NCI-H1694 treated with DMSO at 0.1 percent for 48 hours (cell line): ENCODE measurements at regions not wholly inside any gene's neighbourhood (a gene's known extent, or its start where the extent isn't known, plus 50 kb on each side); places are given as distances from the start of the nearest gene placed in this dataset.

Source experiments
- DNase-seq: peaks from one replicate; lab custom pipeline; 2025; lab: John Stamatoyannopoulos, UW

DNA sequence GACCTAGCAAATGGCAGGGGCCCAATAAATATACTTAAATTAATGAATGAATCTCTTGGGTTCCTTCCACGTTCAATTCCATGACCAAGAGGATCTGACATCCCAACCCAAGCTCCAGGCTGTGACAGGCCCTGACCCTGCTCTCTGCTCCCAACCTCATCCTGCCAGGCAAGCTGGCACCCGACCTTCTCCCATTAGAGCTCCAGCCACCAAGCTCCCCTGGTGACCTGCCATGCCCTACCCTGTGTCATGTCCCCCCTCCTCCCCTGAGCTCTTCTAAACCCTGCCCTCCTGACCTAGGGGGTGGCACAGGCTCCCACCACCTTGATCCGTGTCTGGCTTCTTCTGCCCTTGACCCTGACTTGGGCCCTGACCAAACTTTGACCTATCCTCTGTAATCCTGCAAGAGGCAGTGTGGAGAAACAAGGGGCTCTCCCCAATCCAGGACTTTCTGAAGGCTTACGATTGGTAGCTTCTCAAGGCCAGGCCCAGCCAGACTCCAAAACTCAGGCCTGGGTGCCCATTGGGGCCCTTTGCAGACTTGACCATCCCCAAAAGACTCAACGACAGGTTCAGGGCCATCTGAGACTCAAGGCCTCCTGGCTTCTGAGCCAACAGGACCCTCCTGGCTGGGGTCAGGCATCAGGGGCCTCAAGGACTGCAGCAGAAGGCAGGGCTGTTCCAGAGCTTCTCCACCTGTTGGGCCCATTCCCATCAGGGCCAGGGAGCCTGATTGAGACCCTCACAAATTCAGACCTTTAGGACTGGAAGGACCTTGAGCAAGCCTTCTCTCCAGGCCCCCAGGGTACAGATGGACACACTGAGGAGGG is 249.0 kb downstream of the PTPRU start:
- DNase-seq: no peak

DNA sequence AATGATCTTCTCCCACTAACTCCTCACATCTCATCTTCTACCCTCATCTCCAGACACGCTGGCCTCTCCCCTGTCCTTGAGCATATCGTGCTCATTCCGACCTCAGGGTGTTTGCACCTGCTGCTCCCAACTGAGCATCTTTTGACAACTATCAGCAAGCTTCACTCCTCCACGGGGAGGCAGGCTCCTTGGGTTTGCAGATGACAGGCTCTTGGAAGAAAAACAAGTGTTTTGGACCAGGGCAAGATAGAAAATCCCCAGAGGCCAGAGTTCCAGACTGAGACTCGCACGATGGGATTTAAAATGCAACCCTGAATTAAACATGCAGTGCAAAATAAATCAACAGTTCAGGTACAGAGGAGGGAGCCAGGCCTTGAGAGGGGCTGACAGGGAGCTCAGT is 246.7 kb downstream of the PTPRU start:
- DNase-seq: no peak

DNA sequence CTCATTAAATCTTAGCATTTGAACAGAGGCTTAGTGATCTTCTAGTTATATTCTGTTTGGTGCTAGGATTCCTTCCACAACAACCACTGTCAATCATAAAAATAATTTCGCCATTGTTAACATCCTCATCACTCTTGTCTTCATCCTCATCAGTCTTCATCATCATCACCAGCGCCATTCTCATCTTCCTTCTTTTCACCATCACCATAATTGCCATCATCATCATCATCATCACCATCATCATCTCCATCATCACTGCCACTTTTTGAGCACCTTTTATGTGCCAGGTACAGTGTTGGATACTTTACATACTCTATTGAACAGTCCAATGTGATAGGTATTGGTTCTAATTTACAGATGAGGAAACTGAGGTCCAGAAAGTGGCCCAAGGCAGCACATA is 245.7 kb downstream of the PTPRU start:
- no peak for DNase-seq

- no peak for DNase-seq
Measured at GRCh38 chr1:29481031-29481430, 244.7 kb downstream of the PTPRU start.

GRCh38 chr1:29478879-29479278 is 242.6 kb downstream of the PTPRU start:
- no peak for DNase-seq

- DNase-seq: no peak
Measured at GRCh38 chr1:29478151-29478791, 241.9 kb downstream of the PTPRU start.

DNA sequence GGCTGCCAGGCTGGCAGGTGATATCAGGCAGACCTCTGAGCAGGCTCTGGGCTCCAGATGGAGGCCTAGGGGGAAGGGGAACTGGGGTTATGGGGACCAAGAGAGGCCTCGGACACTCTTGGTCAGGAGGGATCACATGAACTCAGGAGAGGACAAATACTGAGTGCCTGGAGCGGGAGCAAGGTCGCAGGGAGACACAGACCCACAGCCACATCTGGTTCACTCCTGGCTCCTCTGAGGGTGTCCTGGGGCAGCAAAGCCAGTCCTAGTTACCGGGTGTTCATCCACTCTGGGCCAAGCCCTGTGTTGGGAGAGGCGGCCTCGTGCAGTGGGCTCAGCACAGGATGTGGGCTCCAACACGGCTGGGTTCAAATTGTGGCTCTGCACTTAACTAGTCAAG is 239.0 kb downstream of the PTPRU start:
- DNase-seq: no peak

DNA sequence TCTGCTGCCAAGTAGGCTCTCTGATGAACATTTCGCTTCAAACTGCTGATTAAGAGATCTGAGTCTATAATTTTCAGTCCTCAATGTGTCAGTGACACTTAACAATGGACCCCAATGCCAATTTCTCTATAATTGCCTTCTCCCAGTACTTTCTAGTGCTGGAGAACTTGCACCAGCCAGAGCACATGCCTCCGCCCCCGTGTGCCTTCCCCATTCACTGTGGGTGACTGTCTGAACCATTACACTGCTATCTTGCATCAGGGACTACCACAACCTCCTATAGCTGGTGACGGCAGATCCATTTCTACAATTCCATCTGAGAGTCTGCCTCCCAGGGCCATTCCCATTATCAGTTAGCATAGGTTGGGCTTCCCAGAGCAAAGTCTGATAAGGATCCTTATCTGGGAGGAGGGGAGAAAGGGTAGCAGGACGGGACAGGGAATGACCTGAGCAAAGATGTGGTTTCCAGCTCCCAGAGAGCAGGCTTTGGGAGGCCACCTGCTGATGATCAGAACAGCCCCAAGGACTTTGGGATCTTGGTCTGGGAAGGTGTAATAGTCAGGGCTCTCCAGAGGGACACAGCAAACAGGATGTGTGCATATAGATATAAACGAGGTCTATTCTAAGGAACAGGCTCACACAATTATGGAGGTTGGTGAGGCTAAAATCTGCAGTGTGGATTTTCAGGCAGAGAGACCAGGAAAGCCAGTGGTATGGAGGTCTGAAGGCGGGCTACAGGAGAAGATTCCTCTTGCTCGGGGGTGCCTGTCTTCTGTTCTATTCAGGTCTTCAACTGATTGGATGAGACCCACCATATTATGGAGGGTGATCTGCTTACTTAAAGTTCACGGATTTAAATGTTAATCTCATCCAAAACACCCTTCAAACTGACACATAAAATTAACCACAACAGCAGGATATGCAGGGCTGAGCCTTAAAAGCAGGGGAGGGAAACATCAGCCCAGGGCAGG is 238.2 kb downstream of the PTPRU start:
- DNase-seq: no peak

DNA sequence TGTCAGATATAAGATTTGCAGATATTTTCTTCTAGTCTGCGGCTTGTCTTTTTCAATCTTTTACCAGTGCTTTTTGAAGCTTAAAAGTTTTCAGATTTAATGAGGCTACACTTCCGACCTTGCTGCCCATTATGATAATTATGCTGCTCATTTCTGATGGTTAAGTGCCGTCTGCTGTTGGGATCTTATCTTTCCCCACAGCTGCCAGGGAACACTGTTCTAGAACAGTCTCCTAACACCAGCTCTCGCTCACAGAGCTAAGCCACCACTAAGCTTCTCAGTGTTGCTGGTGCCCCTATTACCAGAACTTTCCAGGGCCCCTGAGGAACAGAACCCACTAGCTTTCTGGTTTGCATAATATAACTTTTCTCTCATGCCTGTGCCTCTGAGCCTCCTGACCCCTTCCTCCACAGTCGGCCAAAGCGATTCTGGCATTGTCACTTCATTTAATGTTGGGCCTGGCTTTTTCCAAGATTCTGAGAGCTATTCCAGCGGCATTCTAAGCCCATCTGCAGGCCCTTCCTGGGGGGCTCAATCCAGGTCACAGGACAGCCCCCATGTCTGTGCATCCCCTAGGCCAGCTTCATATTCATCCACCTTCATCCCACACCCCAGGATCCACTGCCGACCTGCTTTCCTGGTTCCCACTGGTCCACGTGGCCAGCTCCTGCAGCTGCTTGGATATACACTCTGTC is 237.0 kb downstream of the PTPRU start:
- DNase-seq: no peak

DNA sequence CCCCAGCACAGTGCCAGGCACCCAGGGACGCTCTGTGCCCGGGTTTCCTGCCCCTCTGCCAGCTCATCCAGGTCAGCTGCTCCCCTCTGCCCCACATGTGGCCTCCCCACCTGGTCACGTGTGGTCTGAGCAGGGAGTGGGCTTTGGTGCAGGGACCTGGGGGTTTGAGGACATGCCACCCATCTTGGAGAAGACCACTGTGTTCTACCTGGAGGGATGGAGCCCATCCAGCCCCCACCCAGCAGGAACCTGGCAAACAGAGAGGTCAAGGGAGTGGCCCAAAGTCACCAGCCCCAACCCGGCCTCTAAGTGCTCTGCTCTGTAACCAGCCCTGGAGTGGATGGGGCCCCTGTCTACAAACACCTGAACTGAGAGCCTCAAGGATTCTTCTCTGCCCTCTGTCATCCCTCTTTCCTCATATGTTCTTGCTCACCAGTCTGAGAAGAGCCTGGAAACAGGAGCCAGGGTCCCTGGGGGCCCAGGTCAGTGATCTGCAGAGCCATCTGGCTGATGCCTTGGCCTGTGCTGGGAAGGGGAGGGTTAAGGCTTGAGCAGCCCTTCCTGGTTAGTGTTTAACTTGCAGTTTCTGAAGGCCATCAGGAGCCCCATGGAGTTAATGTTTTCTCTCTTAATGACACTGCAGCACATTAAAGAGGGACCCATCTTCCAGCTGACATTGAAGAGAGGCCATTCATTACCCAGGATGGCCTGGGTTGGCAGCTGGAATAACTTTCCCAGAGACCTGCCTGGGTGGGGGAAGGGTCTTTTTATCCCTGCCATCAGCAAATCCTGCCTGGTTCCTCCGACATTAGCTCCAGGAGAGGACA is 235.4 kb downstream of the PTPRU start:
- DNase-seq: no peak

GRCh38 chr1:29470788-29471119 is 234.4 kb downstream of the PTPRU start:
- no peak for DNase-seq

DNA sequence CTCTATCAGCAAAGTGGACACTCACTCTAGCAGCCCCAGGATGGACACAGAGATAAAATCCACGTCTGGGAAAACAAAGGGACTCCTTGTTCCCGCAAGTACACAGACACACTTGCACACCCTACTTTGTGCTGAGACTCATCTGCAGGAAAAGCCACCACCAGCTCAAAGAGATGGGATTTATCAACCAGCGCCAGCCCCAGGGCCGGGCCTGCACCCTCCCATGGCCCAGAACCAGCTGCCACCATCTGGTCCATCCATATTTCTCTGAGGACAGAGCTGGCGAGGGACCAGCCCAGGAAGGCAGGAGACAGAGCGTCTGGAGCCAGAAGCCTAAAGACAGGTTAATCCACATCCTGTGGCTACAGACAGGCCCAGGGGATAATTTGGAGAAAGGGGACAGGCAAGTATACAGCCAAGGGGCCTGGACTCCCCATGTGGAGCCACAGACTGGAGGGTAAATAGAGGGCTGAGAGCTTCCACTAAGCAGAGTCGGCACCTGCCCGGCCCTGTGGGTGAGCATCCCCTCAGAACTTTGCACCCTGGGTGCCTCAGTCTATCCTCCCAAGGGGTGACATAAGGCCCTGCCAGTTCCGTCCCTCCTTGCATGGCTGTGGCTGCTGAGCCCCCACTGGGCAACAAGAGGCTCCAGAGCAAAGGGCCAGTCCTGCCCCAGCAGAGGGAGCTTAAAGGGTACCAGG is 233.9 kb downstream of the PTPRU start:
- peak; percentile 83 for DNase-seq

DNA sequence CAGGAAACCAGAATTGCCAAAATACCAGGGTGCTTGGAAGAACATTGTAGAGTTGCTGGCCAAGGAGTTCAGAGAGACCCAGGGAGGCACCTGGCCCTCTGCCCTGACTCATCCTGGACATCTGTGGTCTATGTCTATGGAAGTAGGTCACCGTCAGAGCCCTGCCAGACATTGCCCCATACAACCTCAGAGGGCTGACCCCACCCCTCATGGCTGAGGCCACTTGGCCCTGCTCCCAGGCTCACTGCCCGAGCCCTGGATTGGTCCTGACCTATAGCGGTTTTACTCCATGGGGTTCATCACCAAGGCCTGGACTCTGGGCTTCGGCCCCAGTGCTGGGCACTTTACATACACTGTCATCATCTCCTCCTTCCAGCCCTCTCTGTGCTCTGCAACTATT is 233.1 kb downstream of the PTPRU start:
- DNase-seq: no peak

DNA sequence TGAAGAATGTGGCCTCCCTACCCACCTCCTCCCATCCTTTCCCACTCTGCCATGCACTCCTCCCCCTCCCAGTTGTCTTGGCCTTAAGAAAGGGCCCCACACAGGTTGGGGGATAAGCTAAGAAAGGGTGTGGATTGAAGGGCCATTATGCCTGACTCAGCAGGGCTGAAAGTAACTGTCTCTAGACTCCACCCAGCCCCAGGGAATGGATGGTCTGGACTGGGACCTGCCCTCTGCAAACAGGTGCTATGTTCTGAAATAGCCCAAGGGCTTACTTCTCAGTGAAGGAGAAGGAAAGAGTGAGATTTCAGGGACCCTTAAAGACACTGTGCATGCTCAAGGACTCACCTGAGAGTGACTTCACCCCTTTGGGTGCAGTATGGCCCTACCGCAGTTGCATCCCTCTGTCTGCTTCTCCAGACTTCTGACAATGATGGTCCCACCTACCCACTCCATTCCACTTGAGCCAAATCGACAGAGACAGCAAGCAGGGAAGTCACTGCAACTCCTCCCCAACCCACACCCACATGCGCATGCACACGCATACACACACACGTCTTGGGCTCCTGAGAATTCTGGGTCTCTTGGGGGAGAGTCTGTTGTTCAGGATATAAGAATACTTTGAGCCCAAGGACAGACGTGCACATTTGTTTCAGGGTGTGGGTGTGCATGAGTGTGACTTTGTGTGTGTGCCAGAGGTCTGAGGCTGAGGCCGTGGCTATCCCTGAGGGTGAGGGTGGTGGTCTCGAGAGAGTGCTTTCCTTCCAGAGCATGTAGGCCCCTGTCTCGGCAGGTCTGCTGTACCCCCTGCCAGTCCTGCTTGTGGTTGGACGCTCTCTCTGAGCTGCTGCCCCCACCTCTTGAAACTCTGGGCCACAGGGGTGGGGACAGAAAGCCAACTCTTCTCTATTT is 231.9 kb downstream of the PTPRU start:
- DNase-seq: no peak

DNA sequence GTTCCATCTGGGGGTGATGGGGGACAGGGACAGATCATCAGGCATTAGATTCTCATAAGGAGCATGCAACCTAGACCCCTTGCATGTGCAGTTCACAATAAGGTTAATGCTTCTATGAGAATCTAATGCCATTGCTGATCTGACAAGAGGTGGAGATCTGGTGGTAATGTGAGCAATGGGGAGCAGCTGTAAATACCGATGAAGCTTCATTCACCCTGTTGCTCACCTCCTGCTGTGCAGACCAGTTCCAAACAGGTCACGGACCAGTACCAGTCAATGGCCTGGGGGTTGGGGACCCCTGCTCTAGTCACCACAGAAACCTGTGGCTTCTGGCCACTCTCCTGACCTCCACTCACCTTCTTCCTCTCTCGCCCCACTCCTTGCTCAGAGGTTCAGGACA is 229.9 kb downstream of the PTPRU start:
- no peak for DNase-seq

GRCh38 chr1:29465755-29466154 is 229.4 kb downstream of the PTPRU start:
- no peak for DNase-seq

- no peak for DNase-seq
Measured at GRCh38 chr1:29462096-29462495, 225.8 kb downstream of the PTPRU start.

DNA sequence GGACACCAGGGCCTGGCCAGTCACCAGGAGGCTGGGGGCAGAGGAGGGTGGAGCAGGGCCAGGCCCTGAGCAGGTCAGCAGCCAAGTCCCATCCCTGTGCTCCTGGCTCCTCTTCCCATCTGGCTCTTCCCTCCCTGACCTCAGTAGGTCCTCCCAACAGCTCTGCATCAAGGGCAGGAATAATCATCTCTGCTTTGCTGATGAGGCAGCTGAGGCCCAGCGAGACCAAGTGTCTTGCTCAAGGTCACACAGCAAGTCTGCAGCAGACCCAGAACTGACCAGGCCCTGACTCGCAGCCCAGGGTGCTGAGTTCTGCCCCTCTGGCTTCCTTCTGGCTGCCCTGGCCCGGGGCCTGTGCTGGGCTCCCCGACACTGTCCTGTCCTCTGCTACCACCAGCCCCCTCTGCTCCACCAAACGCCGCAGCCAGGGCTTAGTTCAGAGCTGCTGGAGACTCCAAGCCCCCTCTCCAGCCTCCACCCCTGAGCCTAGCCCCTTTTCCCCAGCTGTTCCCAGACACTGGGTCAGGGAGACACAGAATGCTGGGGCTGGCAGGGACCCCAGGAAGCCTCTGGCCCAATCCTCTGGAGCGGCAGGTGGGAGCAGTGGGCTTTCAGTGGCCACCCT is 224.9 kb downstream of the PTPRU start:
- DNase-seq: no peak

DNA sequence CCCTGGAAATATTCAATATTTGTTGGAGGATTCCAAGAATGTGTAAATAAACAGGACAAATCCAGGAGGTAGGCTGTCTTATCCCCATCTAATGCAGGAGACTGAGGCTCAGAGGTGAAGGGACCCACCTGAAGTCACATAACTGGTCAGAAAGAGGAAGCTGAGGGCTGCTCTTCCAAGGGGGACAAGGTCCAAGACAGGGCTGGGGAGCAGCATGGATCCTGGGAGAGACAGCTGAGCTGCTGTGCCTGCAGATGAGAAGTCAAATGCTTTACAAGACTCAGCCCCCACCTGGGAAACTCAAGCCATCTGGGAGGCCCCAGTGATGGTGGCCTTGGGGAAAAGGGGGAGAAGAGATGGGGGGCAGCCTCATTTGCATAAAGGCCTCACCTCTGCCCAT is 224.4 kb downstream of the PTPRU start:
- DNase-seq: no peak
